Activated CD8-positive, alpha-beta memory T cell treated with anti-CD3 and anti-CD28 coated beads for 36 hours (primary cell): ENCODE measurements at regions not wholly inside any gene's neighbourhood (a gene's known extent, or its start where the extent isn't known, plus 50 kb on each side); places are given as distances from the start of the nearest gene placed in this dataset.
"Not testable (repeated sequence)": the region's sequence is repeated elsewhere in the genome, so short reads cannot be mapped to it uniquely, and the experiment has no call there.

Source experiments
- CTCF ChIA-PET: fragments of 350-600 bp; sonication (Branson Sonifier 250); formaldehyde crosslinking; loops from one replicate; lab custom pipeline; 2021; ENCODE audit warnings: antibody characterized with exemption; lab: Charles Lee
- POLR2A ChIA-PET: fragments of 350-600 bp; sonication (Branson Sonifier 250); formaldehyde crosslinking; loops from one replicate; lab custom pipeline; 2021; ENCODE audit warnings: antibody characterized with exemption; lab: Charles Lee

DNA sequence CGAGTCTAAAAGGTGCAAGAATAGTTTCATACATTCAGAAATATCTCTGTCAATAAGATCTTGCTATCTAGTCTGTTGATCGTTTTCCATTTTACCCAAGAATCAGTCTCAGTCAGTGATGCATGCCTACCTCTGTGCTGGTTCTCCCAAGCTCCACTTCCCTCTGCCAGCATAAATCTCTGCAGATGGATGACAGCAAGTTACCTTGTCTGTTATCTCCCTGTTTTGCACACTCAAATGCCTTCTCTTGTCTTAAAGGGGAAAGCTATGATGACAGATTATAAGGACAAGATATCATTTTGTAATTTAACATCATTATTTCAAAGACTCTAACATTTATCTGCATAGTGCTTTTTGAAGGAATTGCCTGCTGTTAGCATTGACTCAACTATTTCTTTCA is 802.1 kb upstream of the SEMA6A start:
- POLR2A ChIA-PET = no interaction called here
- CTCF ChIA-PET = no interaction called here

DNA sequence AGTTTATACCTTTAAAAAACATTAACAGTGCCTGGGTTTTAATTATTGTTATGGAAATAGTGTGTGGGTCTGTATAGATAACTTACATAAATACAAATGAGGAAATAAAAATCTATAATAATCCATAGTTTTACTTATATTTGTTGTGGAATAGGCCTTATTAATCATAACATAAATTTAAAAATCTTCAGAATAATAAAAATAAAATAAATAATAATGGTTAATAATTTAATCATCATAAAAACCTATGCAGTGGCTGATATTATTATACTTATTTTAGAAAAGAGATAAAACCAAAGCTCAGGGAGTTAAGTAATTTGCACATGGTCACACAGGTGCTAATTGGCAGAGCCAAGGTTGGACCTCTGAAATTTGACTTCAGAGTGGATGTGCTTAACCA is 785.3 kb upstream of the SEMA6A start:
- ChIA-PET CTCF (no interaction called here), POLR2A (no interaction called here)

DNA sequence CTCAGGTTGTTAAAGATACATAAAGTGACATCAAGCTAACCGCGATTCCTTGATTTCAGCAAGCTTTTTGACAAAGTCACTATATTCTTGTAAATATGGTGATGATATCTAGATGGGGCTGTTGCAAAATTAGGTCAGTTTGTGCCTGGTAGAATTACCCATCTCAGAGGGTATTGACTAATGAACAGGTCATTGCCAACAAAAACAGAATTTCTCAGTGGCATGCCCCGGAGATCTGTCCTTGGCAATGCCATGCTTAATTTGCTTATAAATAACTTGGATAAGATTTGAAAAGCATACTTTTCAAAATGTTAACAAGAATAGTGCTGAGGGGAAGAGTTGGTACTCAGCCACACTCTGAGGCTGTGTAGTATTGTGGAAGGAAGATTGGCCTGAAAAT is 783.3 kb upstream of the SEMA6A start:
- POLR2A ChIA-PET = no interaction called here
- CTCF ChIA-PET = no interaction called here

DNA sequence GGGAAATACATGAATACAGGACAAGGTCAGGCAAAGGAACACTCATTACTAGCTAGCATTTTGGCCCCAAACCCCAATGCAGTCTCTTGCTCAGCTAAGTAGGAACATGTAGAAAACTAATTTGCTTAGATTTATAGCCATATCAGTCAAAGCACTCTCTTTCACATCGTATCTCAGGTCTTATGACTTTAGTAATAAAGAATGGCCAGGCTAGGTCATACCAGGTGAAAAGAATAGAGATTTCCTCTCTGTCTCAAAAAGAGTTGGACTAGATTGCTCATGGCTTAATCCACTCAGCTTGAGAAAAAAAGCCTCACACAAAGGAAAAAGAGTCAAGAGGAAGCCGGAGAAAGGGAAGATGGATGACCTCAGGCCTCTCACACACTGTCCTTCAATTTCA is 772.7 kb upstream of the SEMA6A start:
- ChIA-PET POLR2A (no interaction called here), CTCF (no interaction called here)

DNA sequence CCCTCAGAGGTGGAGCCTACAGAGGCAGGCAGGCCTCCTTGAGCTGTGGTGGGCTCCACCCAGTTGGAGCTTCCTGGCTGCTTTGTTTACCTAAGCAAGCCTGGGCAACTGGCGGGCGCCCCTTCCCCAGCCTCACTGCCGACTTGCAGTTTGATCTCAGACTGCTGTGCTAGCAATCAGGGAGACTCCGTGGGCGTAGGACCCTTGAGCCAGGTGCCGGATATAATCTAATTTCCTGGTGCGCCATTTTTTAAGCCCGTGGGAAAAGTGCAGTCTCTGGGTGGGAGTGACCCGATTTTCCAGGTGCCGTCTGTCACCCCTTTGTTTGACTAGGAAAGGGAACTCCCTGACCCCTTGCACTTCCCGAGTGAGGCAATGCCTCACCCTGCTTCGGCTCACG is 769.1 kb upstream of the SEMA6A start:
- CTCF ChIA-PET, POLR2A ChIA-PET: not testable (repeated sequence)

DNA sequence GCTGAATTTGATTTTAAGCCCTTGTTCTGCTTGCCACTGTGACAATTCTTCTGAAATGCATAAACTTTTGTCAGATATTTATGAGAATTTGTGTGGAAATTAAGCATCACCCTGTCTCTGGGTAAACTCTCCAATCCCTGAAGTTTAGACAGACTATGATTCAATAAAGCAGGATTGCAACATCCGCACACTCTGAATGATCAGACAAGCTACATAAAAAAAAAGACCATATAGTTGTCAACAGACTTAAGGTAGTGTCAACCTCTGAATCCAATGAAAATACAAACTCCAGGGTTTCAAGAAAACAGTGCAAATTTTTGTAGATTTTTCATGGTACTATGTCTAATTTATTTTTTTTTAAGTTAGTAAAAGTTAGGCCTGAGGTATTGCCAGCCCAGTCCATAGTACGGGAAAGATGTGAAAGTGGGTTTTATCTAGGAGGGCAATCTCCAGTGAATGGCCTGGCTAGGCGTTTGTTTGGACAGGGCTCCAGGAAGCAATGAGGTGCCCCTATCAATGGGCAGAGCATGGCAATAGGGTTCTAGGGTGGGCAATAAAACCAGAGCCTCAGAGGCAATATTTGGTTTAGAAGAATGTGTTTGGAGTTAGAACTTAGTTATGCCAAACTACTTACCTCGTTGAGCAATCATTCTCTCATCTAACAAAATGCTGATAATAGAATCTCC is 762.6 kb upstream of the SEMA6A start:
- POLR2A ChIA-PET = no interaction called here
- CTCF ChIA-PET = no interaction called here

DNA sequence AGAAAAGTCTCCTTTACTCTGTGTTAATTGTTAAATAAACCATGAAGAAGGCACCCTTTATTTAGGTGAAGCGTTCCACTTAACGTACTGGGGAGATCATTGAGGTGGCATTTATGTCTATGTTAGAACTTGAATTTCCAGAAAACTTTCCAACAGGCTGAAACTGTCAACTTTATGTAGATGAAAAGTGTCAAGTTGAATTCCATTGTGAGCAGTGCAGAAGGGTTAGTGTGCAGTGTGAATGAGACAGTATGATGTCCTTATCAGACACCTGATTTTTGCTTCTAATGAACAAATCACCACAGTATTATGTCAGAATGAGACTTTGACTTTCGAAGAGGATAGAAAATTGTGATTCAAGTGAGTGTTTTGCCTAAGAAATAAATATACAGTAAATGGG is 761.6 kb upstream of the SEMA6A start:
- ChIA-PET POLR2A (no interaction called here), CTCF (no interaction called here)

DNA sequence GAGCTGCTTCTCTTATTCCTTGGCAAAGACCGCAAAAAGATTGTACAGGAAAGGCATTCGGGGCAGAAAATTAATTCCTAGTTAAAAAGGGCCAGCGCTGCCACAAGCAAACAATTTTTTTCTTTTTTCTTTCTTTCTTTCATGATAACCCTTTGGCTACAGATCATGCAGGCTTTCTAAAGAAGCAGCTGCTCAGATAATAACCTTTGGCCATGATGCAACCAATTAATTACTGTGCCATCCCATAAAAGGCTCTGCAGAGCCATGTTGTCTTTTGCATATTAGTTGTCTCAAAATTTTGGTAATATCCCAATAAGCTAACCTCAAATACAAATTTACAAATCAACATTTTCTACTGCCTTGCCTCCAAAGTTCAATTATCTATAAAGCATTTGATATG is 758.4 kb upstream of the SEMA6A start:
- ChIA-PET CTCF (no interaction called here), POLR2A (no interaction called here)

DNA sequence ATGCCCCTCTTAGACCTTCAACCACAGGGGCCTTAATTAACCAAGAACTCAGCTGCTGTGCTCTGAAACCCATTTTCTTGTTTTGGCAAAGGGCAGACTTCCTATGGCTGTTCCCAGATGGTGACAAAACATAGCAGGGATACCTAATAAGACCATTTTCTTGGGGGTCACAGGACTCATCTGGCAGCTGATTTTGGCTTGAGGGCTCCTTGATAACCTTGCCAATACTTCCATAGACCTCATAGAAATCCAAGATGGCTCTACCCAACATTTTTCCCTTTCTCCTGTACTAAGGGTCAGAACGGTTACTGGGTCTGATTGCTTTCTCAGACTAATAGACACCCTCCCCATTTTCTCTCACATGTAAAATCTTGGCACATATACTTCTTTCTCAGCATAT is 757.7 kb upstream of the SEMA6A start:
- POLR2A ChIA-PET = no interaction called here
- CTCF ChIA-PET = no interaction called here

DNA sequence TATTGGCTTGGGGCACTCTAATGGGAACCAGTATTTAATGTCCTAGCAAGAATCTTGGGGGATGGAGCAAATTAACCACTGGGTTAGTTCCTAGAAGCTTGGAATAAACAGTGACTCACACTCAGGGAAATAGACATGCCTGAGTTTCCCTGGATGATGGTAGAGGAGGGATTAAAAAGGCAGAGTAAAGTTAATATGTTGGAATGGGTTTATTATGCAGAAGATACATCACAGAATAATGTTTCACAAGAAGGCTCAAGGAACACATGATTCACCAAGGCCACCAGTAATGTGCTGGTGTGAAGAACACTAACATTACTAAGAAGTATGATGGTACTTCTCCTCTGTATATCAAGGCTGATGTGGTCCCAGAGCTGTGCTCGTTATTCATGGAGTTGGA is 752.9 kb upstream of the SEMA6A start:
- ChIA-PET CTCF (no interaction called here), POLR2A (no interaction called here)

DNA sequence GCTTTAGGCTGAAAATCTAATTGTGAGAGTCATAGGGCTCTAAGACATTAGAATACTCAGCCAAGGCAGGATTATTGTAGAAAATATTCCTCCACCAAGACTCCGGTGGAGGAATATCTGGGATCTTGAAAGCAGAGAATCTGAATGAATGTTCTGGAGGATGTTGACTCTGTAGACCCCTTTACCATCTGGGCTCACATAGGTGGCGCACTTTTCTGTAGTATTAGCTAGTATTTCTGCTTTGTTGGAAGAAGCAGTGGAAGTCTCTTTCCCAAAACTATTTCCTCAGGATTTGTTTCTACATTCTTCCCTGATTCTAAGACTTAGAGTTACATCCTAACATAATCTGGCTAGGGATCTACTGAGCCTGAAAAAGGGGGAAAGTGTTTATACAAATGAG is 752.4 kb upstream of the SEMA6A start:
- CTCF ChIA-PET = no interaction called here
- POLR2A ChIA-PET = no interaction called here

DNA sequence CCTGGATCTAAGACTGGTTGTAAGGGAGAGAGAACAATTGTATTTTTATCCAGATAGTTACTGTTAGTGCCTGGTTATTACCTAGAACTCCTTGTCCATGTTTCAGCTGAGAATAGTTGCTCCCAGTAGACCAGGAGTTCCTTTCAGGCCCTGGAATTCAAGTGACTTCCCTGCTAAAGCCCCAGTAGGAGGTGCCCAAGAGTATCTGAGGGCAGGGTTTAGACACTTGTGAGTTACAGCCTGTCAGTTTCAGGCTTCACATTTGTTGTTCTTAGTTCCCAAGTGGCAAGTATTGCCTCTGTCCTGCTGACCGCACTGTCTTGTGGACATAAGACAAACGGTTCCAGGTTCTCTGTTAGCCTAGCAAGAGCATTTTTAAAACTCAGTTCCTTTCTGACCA is 743.9 kb upstream of the SEMA6A start:
- ChIA-PET CTCF (no interaction called here), POLR2A (no interaction called here)

DNA sequence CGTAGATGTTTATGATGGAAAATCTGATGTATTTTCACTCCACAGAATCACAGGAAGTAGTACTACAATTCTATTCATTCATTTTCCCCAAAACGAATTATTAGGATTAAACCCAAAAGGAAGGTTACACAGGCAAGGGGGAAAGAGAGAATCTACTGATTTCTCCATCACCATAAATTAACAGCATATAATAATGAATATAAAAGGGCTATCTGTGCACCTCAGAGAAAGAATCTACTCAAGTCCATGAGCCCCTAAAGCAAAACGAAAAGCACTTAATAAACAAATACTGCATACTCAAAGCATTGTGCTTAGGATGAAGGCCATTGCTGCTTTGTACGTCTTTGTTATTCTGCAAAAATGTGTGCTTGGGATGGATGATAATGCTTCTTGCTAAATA is 740.5 kb upstream of the SEMA6A start:
- ChIA-PET POLR2A (no interaction called here), CTCF (no interaction called here)

DNA sequence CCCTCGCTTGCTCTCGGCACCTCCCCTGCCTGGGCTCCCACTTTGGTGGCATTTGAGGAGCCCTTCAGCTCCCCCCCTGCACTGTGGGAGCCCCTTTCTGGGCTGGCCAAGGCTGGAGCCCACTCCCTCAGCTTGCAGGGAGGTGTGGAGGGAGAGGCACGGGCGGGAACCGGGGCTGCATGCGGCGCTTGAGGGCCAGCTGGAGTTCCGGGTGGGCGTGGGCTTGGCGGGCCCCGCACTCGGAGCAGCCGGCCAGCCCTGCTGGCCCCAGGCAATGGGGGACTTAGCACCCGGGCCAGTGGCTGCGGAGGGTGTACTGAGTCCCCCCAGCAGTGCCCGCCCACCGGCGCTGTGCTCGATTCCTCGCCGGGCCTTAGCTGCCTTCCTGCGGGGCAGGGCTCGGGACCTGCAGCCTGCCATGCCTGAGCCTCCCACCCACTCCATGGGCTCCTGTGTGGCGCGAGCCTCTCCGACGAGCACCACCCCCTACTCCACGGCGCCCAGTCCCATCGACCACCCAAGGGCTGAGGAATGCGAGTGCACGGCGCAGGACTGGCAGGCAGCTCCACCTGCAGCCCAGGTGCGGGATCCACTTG is 730.0 kb upstream of the SEMA6A start:
- CTCF ChIA-PET, POLR2A ChIA-PET: not testable (repeated sequence)

DNA sequence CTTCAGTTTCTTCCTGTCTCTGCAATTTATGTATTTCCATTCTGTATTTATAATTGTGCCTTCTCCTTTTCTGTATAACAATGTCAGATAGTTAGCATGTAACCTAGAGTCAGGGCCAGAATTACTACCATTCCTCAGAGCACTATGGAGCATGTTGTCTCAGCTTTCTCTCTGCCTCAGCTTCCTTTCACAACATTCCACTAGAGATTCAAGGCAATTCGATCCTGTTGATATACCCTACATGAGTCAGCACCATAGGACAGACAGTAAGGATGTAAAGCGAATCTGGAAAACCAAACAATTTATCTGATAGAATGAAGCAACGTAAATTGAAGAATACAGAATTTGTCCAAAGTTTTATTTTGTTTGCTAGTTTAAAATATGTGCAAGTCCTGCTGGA is 728.3 kb upstream of the SEMA6A start:
- ChIA-PET CTCF (no interaction called here), POLR2A (no interaction called here)

DNA sequence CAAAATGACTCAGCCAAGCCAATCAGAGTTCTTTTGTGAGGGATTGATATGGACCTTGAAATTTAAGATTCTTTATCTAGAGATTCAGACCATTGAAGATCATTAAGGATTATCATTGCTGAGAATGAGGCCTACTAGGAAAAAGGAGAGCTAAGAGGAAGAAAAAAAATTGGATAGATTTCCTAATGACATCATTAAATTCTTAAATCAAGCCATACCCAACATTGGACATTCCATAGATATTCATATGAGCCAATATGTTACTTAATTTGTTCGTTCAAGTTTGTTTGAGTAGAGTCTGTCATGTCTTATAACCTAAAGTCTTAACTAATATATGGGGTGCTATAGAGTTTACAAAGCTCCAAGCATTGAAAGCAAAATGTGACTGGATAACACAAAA is 727.9 kb upstream of the SEMA6A start:
- ChIA-PET POLR2A (no interaction called here), CTCF (no interaction called here)

DNA sequence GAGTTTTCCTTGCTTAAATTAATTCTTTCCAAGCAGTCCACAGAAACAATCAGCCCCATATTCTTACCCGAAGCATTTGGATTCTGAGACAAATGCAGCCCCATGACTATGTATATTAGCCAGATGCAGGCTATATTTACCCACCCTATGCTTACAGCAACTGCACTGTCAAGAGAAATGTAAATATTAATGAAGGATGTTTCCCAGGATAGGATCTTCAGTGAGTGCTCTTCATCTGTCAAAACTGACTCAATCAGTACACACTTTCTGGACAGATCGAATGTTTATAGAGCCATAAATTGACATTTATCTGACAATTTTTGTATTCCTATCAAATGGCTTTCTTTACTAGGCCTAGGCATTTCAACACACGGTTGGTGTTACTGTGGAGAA is 725.3 kb upstream of the SEMA6A start:
- ChIA-PET CTCF (no interaction called here), POLR2A (no interaction called here)

DNA sequence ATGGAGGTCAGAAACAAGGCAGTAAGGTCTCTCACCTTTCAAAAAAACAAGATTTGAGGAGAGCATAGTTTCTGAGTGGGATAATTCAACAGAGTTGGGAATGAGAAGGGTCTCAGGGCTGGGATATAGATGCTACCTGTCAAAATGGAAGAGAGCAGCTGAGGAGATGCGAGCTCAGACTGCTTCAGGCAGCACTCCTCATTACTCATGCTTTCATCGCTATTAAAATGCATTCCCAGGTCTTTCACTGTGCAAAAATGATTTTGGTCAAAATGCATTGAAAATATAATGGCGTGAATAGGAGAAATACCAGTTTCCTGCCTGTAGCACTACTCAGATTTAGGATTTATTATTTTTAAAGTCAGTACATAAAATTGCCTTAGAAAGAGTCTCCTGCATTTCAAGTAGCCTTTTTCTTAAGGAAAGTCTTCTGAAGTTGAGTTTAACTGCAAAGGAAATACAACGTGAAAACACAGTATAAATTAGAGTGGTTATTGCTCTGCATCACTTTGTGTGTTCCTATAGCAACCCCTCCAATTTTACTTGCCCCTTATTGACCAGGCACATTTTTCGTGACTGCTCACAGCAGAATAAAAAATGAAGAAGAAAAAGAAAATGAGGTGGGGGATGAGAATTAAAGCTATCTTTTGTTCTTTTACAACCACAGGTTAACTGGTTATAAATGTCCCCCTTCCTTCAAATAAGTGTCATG is 724.8 kb upstream of the SEMA6A start:
- POLR2A ChIA-PET = no interaction called here

DNA sequence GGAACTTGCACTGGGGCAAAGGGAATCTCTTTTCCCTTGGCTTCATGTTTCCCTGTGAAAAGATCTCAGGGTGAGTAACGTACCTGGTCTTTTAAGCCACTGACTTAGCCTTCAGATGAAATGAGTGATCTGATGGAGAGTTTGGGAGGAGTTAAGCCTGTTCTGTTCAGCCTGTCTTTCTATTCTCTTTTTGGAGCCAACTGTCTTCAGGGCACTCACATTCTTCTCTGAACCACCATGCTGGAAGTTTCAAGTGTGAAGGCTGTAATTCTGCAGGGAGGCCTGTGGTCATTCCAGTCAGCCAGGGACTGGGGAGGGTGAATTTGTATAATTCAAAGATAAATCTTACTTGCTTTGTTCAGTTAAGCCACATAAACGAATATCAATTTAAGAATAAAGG is 722.2 kb upstream of the SEMA6A start:
- CTCF ChIA-PET = no interaction called here
- POLR2A ChIA-PET = no interaction called here

More for the DNA sequence above, 724.8 kb upstream of the SEMA6A start:
- CTCF ChIA-PET = no interaction called here

DNA sequence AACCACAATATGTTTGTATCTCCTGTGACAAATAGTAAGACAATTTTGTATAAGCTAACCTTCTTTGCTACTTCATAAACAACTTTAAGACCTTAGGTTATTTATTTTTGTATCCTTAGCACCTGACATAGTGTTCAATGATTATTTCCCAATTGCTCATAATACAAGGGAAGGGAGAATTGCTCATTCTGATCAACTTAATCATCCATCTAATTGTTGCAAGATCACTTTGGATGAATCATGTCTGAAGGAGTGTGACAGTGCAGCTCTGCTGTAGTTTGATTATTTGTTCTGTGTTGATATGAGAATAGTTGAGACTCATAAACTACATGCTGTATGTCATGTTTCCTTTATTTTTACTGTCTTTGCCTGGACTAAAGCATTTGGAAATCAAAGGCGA is 721.3 kb upstream of the SEMA6A start:
- ChIA-PET POLR2A (no interaction called here), CTCF (interaction anchor here (0.6 kb wide), 1 partner anchor 342 kb away, joined by 3 read pairs; no protein-coding TSS in a partner anchor)

DNA sequence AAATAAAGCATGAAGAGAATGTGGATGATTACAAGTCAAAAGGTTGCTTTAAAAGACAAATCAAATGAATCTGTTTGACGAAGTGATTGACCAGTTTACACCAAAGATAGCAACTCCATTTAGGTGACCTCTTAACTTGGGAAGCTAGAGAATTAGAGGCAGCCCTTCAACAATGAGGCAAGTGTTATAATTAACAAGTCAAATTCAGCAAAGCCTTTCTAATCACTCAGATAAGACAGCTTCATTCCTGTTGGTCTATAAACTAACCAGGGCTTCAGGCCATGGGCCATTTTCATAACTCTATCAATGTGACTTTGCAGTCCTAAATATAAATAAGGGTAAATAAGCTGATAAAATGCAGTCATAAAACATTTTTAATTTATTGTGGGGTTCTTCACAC is 712.2 kb upstream of the SEMA6A start:
- ChIA-PET CTCF (no interaction called here), POLR2A (no interaction called here)
